BE2C (cell line): ENCODE measurements at regions not wholly inside any gene's neighbourhood (a gene's known extent, or its start where the extent isn't known, plus 50 kb on each side); places are given as distances from the start of the nearest gene placed in this dataset.

Experiments used
- DNase-seq: peaks from one replicate; pipeline ENCODE4 v3.0.0-alpha.2; 2020
- H3K27me3 ChIP-seq: fragments of 250-450 bp; sonication (Bioruptor Pico); 2 replicates; pipeline ENCODE4 v1.5.1; 2020; ENCODE audit warnings: mild to moderate bottlenecking
- H3K36me3 ChIP-seq: fragments of 250-450 bp; sonication (Bioruptor Pico); 2 replicates; pipeline ENCODE4 v1.5.1; 2020; ENCODE audit warnings: mild to moderate bottlenecking
- H3K4me1 ChIP-seq: fragments of 250-450 bp; sonication (Bioruptor Pico); 2 replicates; pipeline ENCODE4 v1.5.1; 2020
- H3K4me3 ChIP-seq: 2 replicates; pipeline ENCODE4 v1.5.1; 2011; ENCODE audit warnings: low read depth, low read length
- H3K9me3 ChIP-seq: fragments of 250-450 bp; sonication (Bioruptor Pico); 2 replicates; pipeline ENCODE4 v1.5.1; 2020
- CTCF ChIP-seq: IDR thresholded peaks from 2 replicates; pipeline ENCODE4 v1.5.1; 2012; ENCODE audit warnings: mild to moderate bottlenecking, low read depth, low read length

- Histone ChIP-seq H3K27me3 (no peaks in the 10 kb centered on the region), H3K9me3 (no peaks in the 10 kb centered on the region), H3K36me3 (no peaks in the 10 kb centered on the region), H3K4me3 (no peak overlapping the region), H3K4me1 (no peaks in the 10 kb centered on the region)
- DNase-seq, result no peak
- no peak for TF ChIP-seq CTCF
Observed at GRCh38 chr18:41604964-41605363, 350.1 kb upstream of the PIK3C3 start.

GRCh38 chr18:41602034-41602433 is 353.0 kb upstream of the PIK3C3 start:
- Histone ChIP-seq H3K4me3 (no peak overlapping the region), H3K4me1 (no peaks in the 10 kb centered on the region), H3K27me3 (no peaks in the 10 kb centered on the region), H3K36me3 (no peaks in the 10 kb centered on the region), H3K9me3 (no peaks in the 10 kb centered on the region)
- TF ChIP-seq CTCF, result no peak
- no peak for DNase-seq

GRCh38 chr18:41600693-41601391 is 354.2 kb upstream of the PIK3C3 start:
- Histone ChIP-seq H3K4me1 (no peaks in the 10 kb centered on the region), H3K36me3 (no peaks in the 10 kb centered on the region), H3K27me3 (no peaks in the 10 kb centered on the region), H3K9me3 (no peaks in the 10 kb centered on the region), H3K4me3 (no peak overlapping the region)
- DNase-seq, result no peak
- no peak for TF ChIP-seq CTCF

GRCh38 chr18:41599466-41599865 is 355.6 kb upstream of the PIK3C3 start:
- no peak for TF ChIP-seq CTCF

GRCh38 chr18:41594582-41594981 is 360.5 kb upstream of the PIK3C3 start:
- H3K9me3 ChIP-seq, result no peaks in the 10 kb centered on the region
- no peaks in the 10 kb centered on the region for H3K36me3 ChIP-seq
- no peak for TF ChIP-seq CTCF
- H3K4me3 ChIP-seq, result no peak overlapping the region
- no peaks in the 10 kb centered on the region for H3K27me3 ChIP-seq
- no peaks in the 10 kb centered on the region for H3K4me1 ChIP-seq
- DNase-seq, result no peak

More at GRCh38 chr18:41599466-41599865, 355.6 kb upstream of the PIK3C3 start:
- Histone ChIP-seq H3K36me3 (no peaks in the 10 kb centered on the region), H3K4me1 (no peaks in the 10 kb centered on the region), H3K27me3 (no peaks in the 10 kb centered on the region), H3K4me3 (no peak overlapping the region), H3K9me3 (no peaks in the 10 kb centered on the region)
- no peak for DNase-seq

- no peaks in the 10 kb centered on the region for H3K36me3 ChIP-seq
Observed at GRCh38 chr18:41593171-41593675, 361.8 kb upstream of the PIK3C3 start.

More at GRCh38 chr18:41593171-41593675, 361.8 kb upstream of the PIK3C3 start:
- Histone ChIP-seq H3K9me3 (no peaks in the 10 kb centered on the region), H3K4me1 (no peaks in the 10 kb centered on the region), H3K27me3 (no peaks in the 10 kb centered on the region), H3K4me3 (no peak overlapping the region)
- no peak for TF ChIP-seq CTCF
- DNase-seq, result no peak
